T47D (cell line): ENCODE measurements at regions not wholly inside any gene's neighbourhood (a gene's known extent, or its start where the extent isn't known, plus 50 kb on each side); places are given as distances from the start of the nearest gene placed in this dataset.
A peak's percentile ranks its signal among the peaks of the same experiment; 100 is the strongest.

Experiments used
- DNase-seq, 2 experiments: peaks; one replicate each; pipeline versions ENCODE4 v3.0.0 to v3.0.0-alpha.2; 2011 to 2012; ENCODE audit warnings: low read depth in 1 of 2, low spot score in 1 of 2
- JUND ChIP-seq: IDR thresholded peaks from 2 replicates; pipeline ENCODE4 v1.6.1; 2012; ENCODE audit warnings: low read depth
- in situ Hi-C: cut with HindIII; loops from 2 replicates; pipeline ENCODE4 v1.10.0; 2016; ENCODE audit warnings: low sequenced_read_pairs, low pct_unique_long_range_greater_than_20kb

GRCh38 chr2:64196963-64197362, 52.7 kb upstream of the PELI1 start:
- no peak for TF ChIP-seq JUND
- no peak for DNase-seq
- in situ Hi-C loops, result no loop called here

- no peak for TF ChIP-seq JUND
- peak in 1 of 2 experiments; percentile 60 for DNase-seq
- in situ Hi-C loops, result no loop called here
These were observed 56.9 kb upstream of the PELI1 start for GRCh38 chr2:64201151-64201550.

- TF ChIP-seq JUND, result no peak
- DNase-seq, result peak in 1 of 2 experiments; percentile 20
- in situ Hi-C loops, result no loop called here
These were observed 58.1 kb upstream of the PELI1 start for GRCh38 chr2:64202206-64202845.

GRCh38 chr2:64203131-64203857, 59.1 kb upstream of the PELI1 start:
- no peak for TF ChIP-seq JUND
- in situ Hi-C loops, result no loop called here
- no peak for DNase-seq

- no peak for TF ChIP-seq JUND
- in situ Hi-C loops, result no loop called here
- peak in 1 of 2 experiments; percentile 13 for DNase-seq
These were observed 59.8 kb upstream of the PELI1 start for GRCh38 chr2:64203858-64204632.

- DNase-seq, result no peak
- in situ Hi-C loops, result no loop called here
- TF ChIP-seq JUND, result no peak
These were observed 60.5 kb upstream of the PELI1 start for GRCh38 chr2:64204703-64205102.

- TF ChIP-seq JUND, result no peak
- in situ Hi-C loops, result no loop called here
- no peak for DNase-seq
These were observed 61.2 kb upstream of the PELI1 start for GRCh38 chr2:64205415-64205814.

GRCh38 chr2:64207573-64207972, 63.4 kb upstream of the PELI1 start:
- no peak for DNase-seq
- in situ Hi-C loops, result no loop called here
- no peak for TF ChIP-seq JUND

- no peak for TF ChIP-seq JUND
- DNase-seq, result no peak
- in situ Hi-C loops, result no loop called here
These were observed 66.6 kb upstream of the PELI1 start for GRCh38 chr2:64210816-64211215.

- no peak for DNase-seq
- no peak for TF ChIP-seq JUND
- in situ Hi-C loops, result no loop called here
These were observed 67.2 kb upstream of the PELI1 start for GRCh38 chr2:64211276-64211921.

GRCh38 chr2:64212346-64212745, 68.1 kb upstream of the PELI1 start:
- DNase-seq, result no peak
- in situ Hi-C loops, result no loop called here
- TF ChIP-seq JUND, result no peak

GRCh38 chr2:64212801-64213321, 68.6 kb upstream of the PELI1 start:
- in situ Hi-C loops, result no loop called here
- no peak for TF ChIP-seq JUND
- DNase-seq, result no peak
